IPS DF 6.9 (cell line): ENCODE measurements at regions not wholly inside any gene's neighbourhood (a gene's known extent, or its start where the extent isn't known, plus 50 kb on each side); places are given as distances from the start of the nearest gene placed in this dataset.

Source experiments
- DNase-seq: peaks from one replicate; pipeline ENCODE4 v3.0.0-alpha.2; 2013; ENCODE audit warnings: low read depth, low spot score
- H3K27ac ChIP-seq: one replicate; pipeline ENCODE4 v1.5.1; 2013; ENCODE audit warnings: low read length, control low read depth
- H3K27me3 ChIP-seq: 2 replicates; pipeline ENCODE4 v1.6.1; 2013; ENCODE audit warnings: mild to moderate bottlenecking, low read length; ENCODE audit not compliant: control insufficient read depth, insufficient read depth
- H3K36me3 ChIP-seq: 2 replicates; pipeline ENCODE4 v1.6.1; 2013; ENCODE audit warnings: low read length; ENCODE audit not compliant: control insufficient read depth, insufficient read depth
- H3K4me1 ChIP-seq: 2 replicates; pipeline ENCODE4 v1.6.1; 2013; ENCODE audit warnings: low read length; ENCODE audit not compliant: control insufficient read depth, insufficient read depth
- H3K4me3 ChIP-seq: 2 replicates; pipeline ENCODE4 v1.5.1; 2013; ENCODE audit warnings: mild to moderate bottlenecking, low read length
- H3K9me3 ChIP-seq: 2 replicates; pipeline ENCODE4 v1.6.1; 2013; ENCODE audit warnings: low read length, inconsistent platforms; ENCODE audit not compliant: control insufficient read depth, insufficient read depth
- WGBS: extraction: QIAGEN DNeasy Blood & Tissue Kit; methylation state at CpG from one replicate; pipeline ENCODE4 v1.1.7; 2013; ENCODE audit warnings: mixed read lengths, missing lambda C conversion rate; ENCODE audit not compliant: insufficient read length, insufficient coverage; 5-methylcytosine and 5-hydroxymethylcytosine counted together

- H3K36me3 ChIP-seq, result no peaks in the 10 kb centered on the region
- no peak overlapping the region for H3K27ac ChIP-seq
- H3K4me1 ChIP-seq, result no peaks in the 10 kb centered on the region
- DNase-seq, result no peak
- H3K4me3 ChIP-seq, result no peak overlapping the region
- WGBS, result no CpG with 5 or more reads among the region's 1 CpG
- H3K27me3 ChIP-seq, result no peaks in the 10 kb centered on the region
- no peaks in the 10 kb centered on the region for H3K9me3 ChIP-seq
Measured at GRCh38 chr15:60254416-60254815, 143.4 kb downstream of the ANXA2 start.

DNA sequence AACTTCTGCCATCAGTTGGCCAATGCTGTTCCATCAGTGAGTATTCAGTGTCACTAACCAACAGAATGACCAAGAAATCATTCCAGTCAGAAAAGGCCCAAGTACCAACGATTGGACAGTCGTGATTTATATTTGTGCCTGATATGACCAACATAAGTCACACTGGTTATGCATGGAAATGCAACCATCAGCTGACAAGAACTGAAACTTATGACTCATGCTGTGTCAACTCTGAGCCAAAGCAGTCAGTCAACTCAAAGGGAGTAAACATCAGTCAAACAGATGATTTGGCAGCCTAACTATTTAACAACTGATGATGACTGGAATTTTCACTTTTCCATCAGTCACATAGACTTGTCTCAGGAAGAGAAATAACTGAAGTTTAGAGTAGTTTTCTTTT lies 142.4 kb downstream of the ANXA2 start:
- H3K36me3 ChIP-seq, result no peaks in the 10 kb centered on the region
- no peak for DNase-seq
- H3K4me1 ChIP-seq, result no peaks in the 10 kb centered on the region
- WGBS, result no CpG with 5 or more reads among the region's 2 CpGs
- no peak overlapping the region for H3K27ac ChIP-seq
- no peaks in the 10 kb centered on the region for H3K27me3 ChIP-seq
- H3K4me3 ChIP-seq, result no peak overlapping the region
- H3K9me3 ChIP-seq, result no peaks in the 10 kb centered on the region

DNA sequence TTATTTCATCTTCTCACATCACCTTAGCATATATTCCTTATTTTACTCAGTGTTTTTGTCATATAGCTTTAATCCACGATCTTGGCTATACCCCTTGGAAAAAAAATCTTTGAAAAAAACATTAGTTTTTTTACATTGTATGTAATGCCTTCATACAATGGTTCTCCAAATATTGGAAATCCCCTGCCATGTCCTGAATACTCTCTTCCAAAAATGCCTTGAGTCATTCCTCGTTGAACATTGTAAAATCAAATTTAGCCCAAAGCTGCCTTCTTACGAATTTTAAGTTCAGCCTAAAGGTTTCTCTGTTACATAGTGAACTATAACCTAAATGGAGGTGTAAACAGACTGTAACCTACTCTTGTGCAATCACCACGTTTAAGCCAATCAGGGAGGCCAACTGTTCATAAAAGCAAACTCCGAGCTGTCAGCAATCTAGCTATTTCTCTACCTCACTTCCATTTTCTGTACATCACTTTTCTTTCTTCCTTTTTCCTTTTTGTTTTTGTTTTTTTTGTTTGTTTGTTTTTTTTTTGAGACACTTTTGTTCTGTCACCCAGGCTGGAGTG lies 140.1 kb downstream of the ANXA2 start:
- no peak for DNase-seq
- Histone ChIP-seq H3K4me1 (no peaks in the 10 kb centered on the region), H3K9me3 (no peaks in the 10 kb centered on the region), H3K27me3 (no peaks in the 10 kb centered on the region), H3K27ac (no peak overlapping the region), H3K4me3 (no peak overlapping the region), H3K36me3 (no peaks in the 10 kb centered on the region)
- WGBS, result no CpG with 5 or more reads among the region's 5 CpGs

- WGBS, result no CpG with 5 or more reads among the region's 1 CpG
- no peak for DNase-seq
- H3K4me1 ChIP-seq, result no peaks in the 10 kb centered on the region
- no peaks in the 10 kb centered on the region for H3K36me3 ChIP-seq
- H3K4me3 ChIP-seq, result no peak overlapping the region
- no peaks in the 10 kb centered on the region for H3K27me3 ChIP-seq
- no peaks in the 10 kb centered on the region for H3K9me3 ChIP-seq
- no peak overlapping the region for H3K27ac ChIP-seq
Measured at GRCh38 chr15:60259469-60259868, 138.3 kb downstream of the ANXA2 start.

GRCh38 chr15:60264088-60264487 lies 133.7 kb downstream of the ANXA2 start:
- WGBS, result no CpG with 5 or more reads among the region's 4 CpGs
- DNase-seq, result no peak
- H3K4me3 ChIP-seq, result no peak overlapping the region
- H3K36me3 ChIP-seq, result no peaks in the 10 kb centered on the region
- H3K27ac ChIP-seq, result no peak overlapping the region
- no peaks in the 10 kb centered on the region for H3K9me3 ChIP-seq
- H3K4me1 ChIP-seq, result no peaks in the 10 kb centered on the region
- no peaks in the 10 kb centered on the region for H3K27me3 ChIP-seq

GRCh38 chr15:60264566-60264965 lies 133.2 kb downstream of the ANXA2 start:
- WGBS, result no CpG with 5 or more reads among the region's 4 CpGs
- no peak for DNase-seq

GRCh38 chr15:60265057-60265456 lies 132.7 kb downstream of the ANXA2 start:
- H3K36me3 ChIP-seq, result no peaks in the 10 kb centered on the region
- H3K4me3 ChIP-seq, result no peak overlapping the region
- H3K9me3 ChIP-seq, result no peaks in the 10 kb centered on the region
- DNase-seq, result no peak
- H3K27ac ChIP-seq, result no peak overlapping the region
- H3K4me1 ChIP-seq, result no peaks in the 10 kb centered on the region
- H3K27me3 ChIP-seq, result no peaks in the 10 kb centered on the region

More at GRCh38 chr15:60264566-60264965, 133.2 kb downstream of the ANXA2 start:
- Histone ChIP-seq H3K36me3 (no peaks in the 10 kb centered on the region), H3K4me1 (no peaks in the 10 kb centered on the region), H3K27me3 (no peaks in the 10 kb centered on the region), H3K9me3 (no peaks in the 10 kb centered on the region), H3K27ac (no peak overlapping the region), H3K4me3 (no peak overlapping the region)

GRCh38 chr15:60272623-60273022 lies 125.2 kb downstream of the ANXA2 start:
- H3K27me3 ChIP-seq, result no peaks in the 10 kb centered on the region
- H3K4me3 ChIP-seq, result no peak overlapping the region
- H3K4me1 ChIP-seq, result no peaks in the 10 kb centered on the region
- H3K9me3 ChIP-seq, result no peaks in the 10 kb centered on the region
- H3K36me3 ChIP-seq, result no peaks in the 10 kb centered on the region
- DNase-seq, result peak; percentile 9
- no peak overlapping the region for H3K27ac ChIP-seq
- WGBS, result no CpG with 5 or more reads among the region's 2 CpGs

DNA sequence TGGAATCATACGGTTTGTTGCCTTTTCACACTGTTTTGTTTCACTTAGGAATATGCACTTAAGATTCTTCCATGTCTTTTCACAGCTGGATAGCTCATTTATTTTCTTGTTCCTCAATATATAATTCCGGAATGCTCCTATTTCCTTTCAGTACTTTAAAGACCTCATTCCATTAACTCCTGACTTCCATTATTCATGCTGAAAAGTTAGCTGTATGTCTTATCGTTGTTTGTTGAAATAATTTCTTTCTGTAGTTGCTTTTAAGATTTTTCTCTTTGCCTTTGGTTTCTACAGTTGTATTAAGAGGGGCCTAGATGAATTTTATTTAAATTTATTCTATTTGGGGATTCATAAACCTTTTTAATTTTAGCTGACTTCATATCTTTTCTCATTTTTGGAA lies 122.2 kb downstream of the ANXA2 start:
- Histone ChIP-seq H3K4me3 (no peak overlapping the region), H3K27ac (no peak overlapping the region), H3K27me3 (no peaks in the 10 kb centered on the region), H3K9me3 (no peaks in the 10 kb centered on the region), H3K4me1 (no peaks in the 10 kb centered on the region), H3K36me3 (no peaks in the 10 kb centered on the region)
- WGBS, result no CpG with 5 or more reads among the region's 3 CpGs
- no peak for DNase-seq

DNA sequence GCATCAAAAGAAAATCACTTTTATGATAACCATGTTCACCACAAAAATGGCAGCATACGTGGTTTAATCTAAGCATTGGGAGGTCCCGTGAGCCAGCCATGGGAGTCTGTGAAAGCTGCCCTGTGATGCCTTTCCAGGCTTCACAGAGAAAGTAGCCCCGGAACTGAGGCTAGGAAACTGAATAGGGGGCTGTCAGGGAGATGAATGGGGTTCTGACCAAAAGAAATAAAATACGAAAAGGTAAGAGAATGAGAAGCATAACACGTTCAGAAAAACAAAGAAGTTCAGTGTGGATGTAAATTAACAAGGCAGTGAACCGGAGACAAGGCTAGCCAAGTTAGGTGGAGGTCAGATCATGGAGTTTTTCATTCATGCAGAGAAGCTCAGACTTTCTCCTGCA lies 118.9 kb downstream of the ANXA2 start:
- Histone ChIP-seq H3K4me3 (no peak overlapping the region), H3K27me3 (no peaks in the 10 kb centered on the region), H3K36me3 (no peaks in the 10 kb centered on the region), H3K9me3 (no peaks in the 10 kb centered on the region), H3K4me1 (no peaks in the 10 kb centered on the region), H3K27ac (no peak overlapping the region)
- no peak for DNase-seq
- no CpG with 5 or more reads among the region's 6 CpGs for WGBS

GRCh38 chr15:60280259-60280658 lies 117.5 kb downstream of the ANXA2 start:
- WGBS, result no CpG with 5 or more reads among the region's 2 CpGs
- no peak overlapping the region for H3K27ac ChIP-seq
- no peaks in the 10 kb centered on the region for H3K9me3 ChIP-seq
- no peaks in the 10 kb centered on the region for H3K36me3 ChIP-seq
- no peaks in the 10 kb centered on the region for H3K4me1 ChIP-seq
- H3K27me3 ChIP-seq, result no peaks in the 10 kb centered on the region
- H3K4me3 ChIP-seq, result no peak overlapping the region
- no peak for DNase-seq
